SU-DHL-6 (cell line): ENCODE measurements at regions not wholly inside any gene's neighbourhood (a gene's known extent, or its start where the extent isn't known, plus 50 kb on each side); places are given as distances from the start of the nearest gene placed in this dataset.

Experiments
- H2AFZ ChIP-seq: fragments of 200-600 bp; sonication (generic); 2 replicates; pipeline ENCODE4 v1.6.1; 2014; ENCODE audit warnings: low read depth, mild to moderate bottlenecking, moderate library complexity, mixed read lengths, antibody characterized with exemption, low read length; ENCODE audit not compliant: severe bottlenecking
- H3F3A ChIP-seq: fragments of 200-600 bp; shearing (Covaris generic); 2 replicates; pipeline ENCODE4 v1.6.0; 2016; ENCODE audit warnings: antibody characterized with exemption, mild to moderate bottlenecking; ENCODE audit not compliant: insufficient read depth
- H3K27ac ChIP-seq: fragments of 200-600 bp; sonication (generic); 2 replicates; pipeline ENCODE4 v1.5.1; 2016; ENCODE audit warnings: low read depth, mild to moderate bottlenecking, low read length, moderate library complexity, mixed read lengths
- H3K27me3 ChIP-seq: fragments of 200-600 bp; sonication (generic), shearing (Covaris generic); 2 replicates; pipeline ENCODE4 v1.6.0; 2014; ENCODE audit warnings: mild to moderate bottlenecking, low read length
- H3K36me3 ChIP-seq: fragments of 200-600 bp; sonication (generic); 2 replicates; pipeline ENCODE4 v1.6.1; 2014; ENCODE audit warnings: mild to moderate bottlenecking, low read length, mixed read lengths
- H3K4me2 ChIP-seq: fragments of 300-600, 200-600 bp; shearing (Covaris generic), sonication (generic); 2 replicates; pipeline ENCODE4 v1.6.0; 2014; ENCODE audit warnings: low read length, low read depth, mild to moderate bottlenecking; ENCODE audit not compliant: poor library complexity, severe bottlenecking
- H3K4me3 ChIP-seq: fragments of 200-600 bp; sonication (generic); 2 replicates; pipeline ENCODE4 v1.5.1; 2014; ENCODE audit warnings: antibody characterized with exemption, low read length, mild to moderate bottlenecking, mixed read lengths; ENCODE audit not compliant: insufficient read depth, poor library complexity, severe bottlenecking
- H3K79me2 ChIP-seq: fragments of 200-600 bp; sonication (generic); 2 replicates; pipeline ENCODE4 v1.6.1; 2014; ENCODE audit warnings: mild to moderate bottlenecking, low read length, moderate library complexity; ENCODE audit not compliant: insufficient read depth
- H3K9ac ChIP-seq: fragments of 200-600 bp; sonication (generic); 2 replicates; pipeline ENCODE4 v1.7.0; 2014; ENCODE audit warnings: mild to moderate bottlenecking, low read length
- H3K9me2 ChIP-seq: fragments of 200-600 bp; sonication (generic); replicated peaks from 2 replicates; pipeline ENCODE4 v1.6.1; 2014; ENCODE audit warnings: low read length; ENCODE audit not compliant: insufficient read depth
- H3K9me3 ChIP-seq: fragments of 200-600 bp; sonication (generic); 2 replicates; pipeline ENCODE4 v1.6.1; 2014; ENCODE audit warnings: low read length, mixed read lengths; ENCODE audit not compliant: insufficient read depth
- H4K20me1 ChIP-seq: fragments of 200-600 bp; sonication (generic); 2 replicates; pipeline ENCODE4 v1.6.1; 2014; ENCODE audit warnings: low read depth, mild to moderate bottlenecking, antibody characterized with exemption, low read length, moderate library complexity, mixed read lengths
- EZH2phosphoT487 ChIP-seq: fragments of 200-600 bp; sonication (generic), shearing (Covaris generic); conservative IDR thresholded peaks from 2 replicates; pipeline ENCODE4 v1.6.1; 2018; ENCODE audit warnings: mild to moderate bottlenecking, antibody characterized with exemption, low read length, moderate library complexity, mixed read lengths
- TF ChIP-seq, protein P1 (sequence below): fragments of 200-600 bp; sonication (generic); IDR thresholded peaks from one replicate; pipeline ENCODE4 v1.5.1; 2017; ENCODE audit warnings: antibody characterized with exemption, mild to moderate bottlenecking, low read length, moderate library complexity; ENCODE audit not compliant: insufficient read depth, poor library complexity, severe bottlenecking

GRCh38 chr16:65794973-65795372 lies 571.5 kb upstream of the CDH5 start:
- Histone ChIP-seq H3K4me3 (no peak overlapping the region), H3K9me3 (no peaks in the 10 kb centered on the region), H3K27ac (no peak overlapping the region), H3F3A (no peaks in the 10 kb centered on the region), H3K4me2 (no peak overlapping the region), H3K9me2 (no peaks in the 10 kb centered on the region), H3K36me3 (no peaks in the 10 kb centered on the region), H3K79me2 (no peaks in the 10 kb centered on the region), H4K20me1 (no peaks in the 10 kb centered on the region), H2AFZ (no peak overlapping the region), H3K27me3 (no peaks in the 10 kb centered on the region), H3K9ac (no peak overlapping the region)
- TF ChIP-seq, protein P1, sequence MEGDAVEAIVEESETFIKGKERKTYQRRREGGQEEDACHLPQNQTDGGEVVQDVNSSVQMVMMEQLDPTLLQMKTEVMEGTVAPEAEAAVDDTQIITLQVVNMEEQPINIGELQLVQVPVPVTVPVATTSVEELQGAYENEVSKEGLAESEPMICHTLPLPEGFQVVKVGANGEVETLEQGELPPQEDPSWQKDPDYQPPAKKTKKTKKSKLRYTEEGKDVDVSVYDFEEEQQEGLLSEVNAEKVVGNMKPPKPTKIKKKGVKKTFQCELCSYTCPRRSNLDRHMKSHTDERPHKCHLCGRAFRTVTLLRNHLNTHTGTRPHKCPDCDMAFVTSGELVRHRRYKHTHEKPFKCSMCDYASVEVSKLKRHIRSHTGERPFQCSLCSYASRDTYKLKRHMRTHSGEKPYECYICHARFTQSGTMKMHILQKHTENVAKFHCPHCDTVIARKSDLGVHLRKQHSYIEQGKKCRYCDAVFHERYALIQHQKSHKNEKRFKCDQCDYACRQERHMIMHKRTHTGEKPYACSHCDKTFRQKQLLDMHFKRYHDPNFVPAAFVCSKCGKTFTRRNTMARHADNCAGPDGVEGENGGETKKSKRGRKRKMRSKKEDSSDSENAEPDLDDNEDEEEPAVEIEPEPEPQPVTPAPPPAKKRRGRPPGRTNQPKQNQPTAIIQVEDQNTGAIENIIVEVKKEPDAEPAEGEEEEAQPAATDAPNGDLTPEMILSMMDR: no peak
- TF ChIP-seq EZH2phosphoT487: no peak

- Histone ChIP-seq H3K9me3 (no peaks in the 10 kb centered on the region), H3K27ac (no peak overlapping the region), H3K9me2 (no peaks in the 10 kb centered on the region), H3K36me3 (no peaks in the 10 kb centered on the region), H3F3A (no peaks in the 10 kb centered on the region), H3K4me3 (no peak overlapping the region), H3K4me2 (no peak overlapping the region), H3K79me2 (no peaks in the 10 kb centered on the region), H3K9ac (no peak overlapping the region), H3K27me3 (no peaks in the 10 kb centered on the region), H4K20me1 (no peaks in the 10 kb centered on the region), H2AFZ (no peak overlapping the region)
- no peak for TF ChIP-seq EZH2phosphoT487
- TF ChIP-seq, protein P1: no peak
These were observed 572.7 kb upstream of the CDH5 start for GRCh38 chr16:65793781-65794180.

- H3K4me3 ChIP-seq: no peak overlapping the region
- H3F3A ChIP-seq: no peaks in the 10 kb centered on the region
- H2AFZ ChIP-seq: no peak overlapping the region
- no peaks in the 10 kb centered on the region for H3K36me3 ChIP-seq
- H3K4me2 ChIP-seq: no peak overlapping the region
- no peaks in the 10 kb centered on the region for H3K9me2 ChIP-seq
- no peaks in the 10 kb centered on the region for H3K27me3 ChIP-seq
- no peaks in the 10 kb centered on the region for H3K79me2 ChIP-seq
- no peak overlapping the region for H3K27ac ChIP-seq
- H4K20me1 ChIP-seq: no peaks in the 10 kb centered on the region
- H3K9ac ChIP-seq: no peak overlapping the region
- no peaks in the 10 kb centered on the region for H3K9me3 ChIP-seq
- TF ChIP-seq, protein P1: no peak
- TF ChIP-seq EZH2phosphoT487: no peak
These were observed 575.7 kb upstream of the CDH5 start for GRCh38 chr16:65790768-65791167.
